ENCODE measurements at regions not wholly inside any gene's neighbourhood (a gene's known extent, or its start where the extent isn't known, plus 50 kb on each side); places are given as distances from the start of the nearest gene placed in this dataset.

GRCh38 chr14:85235868-85236267, 294.1 kb upstream of the FLRT2 start:
- DNase-seq, result no peak

- no peak for DNase-seq
Observed at GRCh38 chr14:85236296-85236695, 293.6 kb upstream of the FLRT2 start.

GRCh38 chr14:85239791-85240190, 290.2 kb upstream of the FLRT2 start:
- DNase-seq, result no peak

DNA sequence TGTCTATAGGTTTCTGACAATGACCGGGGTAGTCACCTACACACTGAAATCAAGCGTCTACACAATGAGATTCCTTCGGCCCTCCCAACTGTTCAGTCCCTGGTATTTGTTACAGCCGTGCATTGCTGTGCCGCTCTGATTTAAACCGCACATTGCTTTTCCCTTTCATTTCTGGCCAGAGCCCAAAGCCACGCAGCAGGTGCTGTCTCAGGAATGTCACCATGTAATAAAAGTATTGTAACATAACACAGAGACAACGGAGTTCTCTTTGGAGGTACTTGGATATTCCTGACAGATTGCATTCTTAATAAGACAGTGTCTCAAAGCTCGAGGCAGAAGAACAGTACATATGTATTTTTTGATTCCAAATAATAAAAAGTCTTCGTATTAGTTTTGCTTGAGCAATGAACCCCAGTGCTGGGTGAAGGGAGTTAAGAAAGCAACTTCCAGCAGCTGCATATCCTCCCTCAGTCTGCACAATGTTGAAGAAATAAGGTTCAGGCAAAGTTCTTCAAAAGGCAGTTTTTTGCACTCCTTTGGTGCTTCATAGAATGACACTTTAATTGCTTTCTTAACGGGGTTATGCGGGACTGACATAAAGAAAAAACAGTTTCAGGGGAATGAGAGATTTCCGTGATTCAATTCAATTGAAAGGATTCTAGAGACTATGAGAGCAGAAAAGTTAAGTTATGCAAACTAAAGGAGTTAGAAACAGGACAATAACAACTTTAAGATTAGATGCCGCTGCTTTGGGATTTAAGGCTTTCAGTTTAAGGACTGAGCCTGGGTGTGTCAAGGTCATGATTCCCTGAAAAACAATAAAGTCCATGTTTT, 288.7 kb upstream of the FLRT2 start:
- no peak for DNase-seq

GRCh38 chr14:85242666-85243065, 287.3 kb upstream of the FLRT2 start:
- DNase-seq, result no peak

DNA sequence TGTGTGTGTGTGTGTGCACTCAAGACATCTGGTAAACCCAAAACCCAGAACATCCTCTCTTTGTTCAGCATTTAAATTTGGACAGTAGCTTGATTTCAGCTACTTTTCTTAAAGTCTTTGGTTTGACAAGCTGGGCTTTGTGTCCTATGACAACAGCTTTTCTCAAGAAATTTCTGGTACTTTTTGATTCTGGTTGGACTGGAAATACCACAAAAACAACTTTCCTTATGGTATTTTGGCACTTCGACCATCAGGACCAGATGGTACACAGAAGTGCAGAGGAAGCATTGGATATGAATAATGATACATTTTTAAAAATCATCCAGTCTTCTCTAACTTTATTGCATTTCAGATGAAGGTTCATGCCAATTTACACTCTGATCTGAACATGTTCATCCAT, 286.6 kb upstream of the FLRT2 start:
- no peak for DNase-seq

DNA sequence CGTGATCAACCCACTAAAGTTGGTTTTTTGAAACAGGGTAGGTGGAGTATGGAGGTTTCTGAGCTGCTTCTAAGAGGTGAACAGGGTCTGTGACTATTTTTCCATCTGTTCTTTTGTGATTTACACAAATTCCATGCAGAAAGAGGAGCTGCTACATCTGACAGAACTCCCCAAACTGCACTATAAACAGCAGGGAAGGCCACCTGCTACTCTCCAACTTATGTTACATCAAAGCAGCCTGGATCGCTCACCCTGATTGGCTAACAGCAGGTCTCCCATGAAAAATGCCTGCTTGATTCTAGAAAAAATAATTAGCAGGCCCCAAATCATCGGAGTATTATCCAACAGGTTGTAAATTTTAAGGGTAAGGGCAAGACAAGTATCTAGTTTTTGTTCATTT, 282.9 kb upstream of the FLRT2 start:
- no peak for DNase-seq

- DNase-seq, result no peak
Observed at GRCh38 chr14:85248881-85249635, 280.9 kb upstream of the FLRT2 start.

- peak; percentile 52 for DNase-seq
Observed at GRCh38 chr14:85250414-85251189, 279.3 kb upstream of the FLRT2 start.

DNA sequence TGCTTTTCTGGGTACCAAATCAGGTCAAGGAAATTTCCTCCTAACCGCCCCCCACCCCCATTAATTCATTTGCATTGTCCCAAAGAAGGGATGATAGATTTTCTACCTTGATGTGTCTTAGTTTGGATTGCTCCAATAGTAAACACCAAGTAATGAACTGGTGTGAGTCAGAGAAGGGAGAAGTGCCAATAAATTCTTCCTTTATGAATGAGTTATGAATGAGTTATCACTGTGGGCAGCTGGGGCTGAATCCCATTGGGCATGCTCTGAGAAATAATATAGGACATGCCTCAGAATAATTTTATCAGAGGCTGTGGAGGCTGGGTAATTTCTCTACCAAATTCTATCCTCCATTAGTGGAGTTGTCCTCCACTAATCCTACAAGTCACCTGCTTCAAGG, 277.9 kb upstream of the FLRT2 start:
- no peak for DNase-seq

- no peak for DNase-seq
Observed at GRCh38 chr14:85254711-85255110, 275.2 kb upstream of the FLRT2 start.

- no peak for DNase-seq
Observed at GRCh38 chr14:85257287-85257686, 272.7 kb upstream of the FLRT2 start.

GRCh38 chr14:85263916-85264675, 265.8 kb upstream of the FLRT2 start:
- DNase-seq, result no peak

DNA sequence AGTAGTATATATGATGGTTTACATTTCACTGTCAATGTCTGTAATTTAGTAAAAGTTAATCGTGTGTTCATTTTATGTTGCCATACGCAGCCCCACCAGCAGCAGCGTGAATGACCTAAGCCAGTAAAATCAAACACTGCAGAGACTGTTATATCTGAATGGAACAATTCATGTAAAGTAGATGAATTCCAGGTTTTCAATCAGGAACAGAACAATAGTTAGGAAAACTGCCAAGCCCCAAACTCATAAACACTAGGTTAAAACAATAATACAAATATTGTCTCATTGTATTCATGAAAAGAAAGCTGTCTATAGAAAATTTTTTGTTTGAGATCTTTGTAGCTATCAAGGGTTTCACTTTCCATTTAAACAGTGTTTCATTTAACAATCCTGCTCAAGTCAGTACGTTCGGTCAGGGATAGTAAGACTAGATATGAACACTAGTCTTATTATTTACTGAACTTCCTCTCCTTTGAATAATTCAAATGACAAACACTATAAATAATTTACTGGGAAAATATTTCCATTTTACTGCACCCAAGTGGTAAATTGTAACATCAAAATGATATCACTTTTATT, 256.8 kb upstream of the FLRT2 start:
- no peak for DNase-seq

DNA sequence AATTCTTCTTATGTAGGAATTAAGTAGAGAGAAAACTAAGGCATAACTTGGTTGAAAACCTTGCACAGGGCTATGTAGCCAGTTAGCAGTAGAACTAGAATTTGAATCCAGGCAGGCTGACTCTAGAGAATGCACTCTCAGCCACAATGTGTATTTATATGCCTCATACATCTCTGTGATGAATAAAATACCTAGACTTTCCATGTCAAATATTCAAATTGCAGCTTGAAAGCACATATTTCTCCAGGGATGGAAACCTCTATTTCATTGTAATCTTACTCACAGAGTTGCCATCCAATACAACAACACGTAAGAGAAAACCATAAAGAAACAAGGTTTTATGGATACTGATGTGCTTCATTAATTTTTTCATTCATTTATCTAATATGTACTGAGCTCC, 256.0 kb upstream of the FLRT2 start:
- no peak for DNase-seq

- no peak for DNase-seq
Observed at GRCh38 chr14:85276161-85276978, 253.6 kb upstream of the FLRT2 start.

- no peak for DNase-seq
Observed at GRCh38 chr14:85276979-85277228, 253.0 kb upstream of the FLRT2 start.

DNA sequence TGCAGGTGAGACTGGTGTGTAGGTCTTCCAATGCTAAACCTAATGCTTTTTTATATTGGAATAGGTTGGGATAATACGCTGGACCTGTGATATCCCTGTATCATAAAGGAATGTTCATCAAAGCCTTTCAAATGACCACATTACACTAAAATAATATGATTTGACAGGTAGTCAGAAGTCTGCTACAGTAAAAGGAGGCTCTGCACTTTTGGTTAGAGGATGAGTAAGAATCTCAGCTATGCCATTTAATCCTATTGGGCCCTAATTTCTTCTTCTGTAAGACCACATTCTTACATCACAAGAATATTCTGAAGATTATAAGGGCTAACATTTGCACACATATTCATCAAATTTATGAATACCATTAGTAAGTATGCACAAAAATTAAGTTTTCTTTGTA, 250.5 kb upstream of the FLRT2 start:
- DNase-seq, result no peak

DNA sequence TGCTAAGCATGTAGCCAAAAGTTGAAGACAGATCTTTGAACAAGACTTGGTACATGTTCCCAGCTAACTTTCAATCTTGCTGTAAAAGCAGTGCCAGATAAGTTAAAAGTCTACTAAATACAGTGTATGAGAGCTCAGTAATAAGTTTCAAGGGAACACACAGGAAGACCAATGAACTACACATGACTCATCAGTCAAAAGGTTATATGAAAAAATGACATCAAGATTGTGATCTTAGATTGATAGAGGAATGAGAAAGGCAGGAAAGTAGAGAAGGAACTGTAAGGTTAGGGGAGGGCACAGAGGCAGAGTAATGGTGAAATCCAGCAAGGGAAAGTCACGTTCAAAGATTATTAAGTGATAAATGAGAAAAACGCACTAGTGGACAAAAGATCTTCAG, 249.9 kb upstream of the FLRT2 start:
- no peak for DNase-seq

- no peak for DNase-seq
Observed at GRCh38 chr14:85281921-85282320, 248.0 kb upstream of the FLRT2 start.

- no peak for DNase-seq
Observed at GRCh38 chr14:85288041-85288440, 241.9 kb upstream of the FLRT2 start.

DNA sequence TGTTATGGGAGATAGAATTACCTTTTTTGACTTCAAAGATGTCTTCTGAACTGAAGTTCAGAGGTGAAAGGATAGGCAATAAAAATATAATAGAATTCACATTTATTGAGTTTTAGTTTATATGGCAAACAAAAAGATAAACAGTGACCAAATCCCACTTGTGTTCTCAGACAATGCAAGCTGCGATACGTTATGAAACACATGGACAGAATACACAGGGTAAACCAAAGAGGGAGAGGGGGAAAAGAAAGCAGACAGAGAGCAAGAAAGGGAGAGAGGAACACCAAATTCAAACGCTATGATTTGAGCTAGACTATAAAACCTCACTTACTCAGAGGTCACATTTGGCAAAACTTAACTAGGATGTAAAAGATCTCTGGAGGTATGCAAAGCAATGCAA, 238.2 kb upstream of the FLRT2 start:
- no peak for DNase-seq
